GM12878 (cell line): ENCODE measurements at regions not wholly inside any gene's neighbourhood (a gene's known extent, or its start where the extent isn't known, plus 50 kb on each side); places are given as distances from the start of the nearest gene placed in this dataset.

Experiments used
- CEBPB ChIP-seq, 2 experiments: fragments of 150-350 bp in 1 of 2; IDR thresholded peaks; 2 replicates each; pipeline ENCODE4 v1.6.1; 2012 to 2014; ENCODE audit warnings: low read depth in 2 of 2, low read length in 2 of 2, borderline replicate concordance in 1 of 2, inconsistent platforms in 1 of 2
- CEBPZ ChIP-seq: fragments of 150-350 bp; IDR thresholded peaks from 2 replicates; pipeline ENCODE4 v1.6.1; 2016; ENCODE audit warnings: low read depth, low read length
- CREB1 ChIP-seq: IDR thresholded peaks from 2 replicates; pipeline ENCODE4 v1.6.1; 2012; ENCODE audit warnings: low read depth, mild to moderate bottlenecking, inconsistent platforms
- EP300 ChIP-seq, 2 experiments: fragments of 150-350 bp in 1 of 2; IDR thresholded peaks; 2 replicates each; pipeline ENCODE4 v1.6.1; 2011 to 2012; ENCODE audit warnings: low read depth in 2 of 2, low read length in 2 of 2, borderline replicate concordance in 1 of 2, improper control_type of control experiment in 1 of 2, inconsistent platforms in 1 of 2; ENCODE audit not compliant: control insufficient read depth in 1 of 2
- EZH2 ChIP-seq: IDR thresholded peaks from 2 replicates; pipeline ENCODE4 v1.6.1; 2012; ENCODE audit warnings: low read depth, mild to moderate bottlenecking, control low read depth, inconsistent platforms, low read length, borderline replicate concordance; ENCODE audit not compliant: control insufficient read depth
- KDM1A ChIP-seq: fragments of 200-600 bp; sonication (generic); IDR thresholded peaks from 2 replicates; pipeline ENCODE4 v1.6.1; 2016; ENCODE audit warnings: borderline replicate concordance
- MYC ChIP-seq: IDR thresholded peaks from 2 replicates; pipeline ENCODE4 v1.6.1; 2011; ENCODE audit warnings: mild to moderate bottlenecking, low read length, moderate library complexity, inconsistent platforms; ENCODE audit not compliant: insufficient read depth, insufficient replicate concordance, insufficient read length, severe bottlenecking
- SMAD1 ChIP-seq: fragments of 450-650 bp; IDR thresholded peaks from 2 replicates; pipeline ENCODE4 v1.6.1; 2018; ENCODE audit warnings: mild to moderate bottlenecking, low read depth; ENCODE audit not compliant: partially characterized antibody
- ZBTB4 ChIP-seq: fragments of 450-650 bp; formaldehyde crosslinking; IDR thresholded peaks from 2 replicates; pipeline ENCODE4 v1.4.0; 2022; ENCODE audit warnings: mild to moderate bottlenecking, moderate library complexity
- ZNF217 ChIP-seq: fragments of 450-650 bp; IDR thresholded peaks from 2 replicates; pipeline ENCODE4 v1.6.1; 2017; ENCODE audit warnings: antibody characterized with exemption, mild to moderate bottlenecking
- ZZZ3 ChIP-seq: IDR thresholded peaks from 2 replicates; pipeline ENCODE4 v1.6.1; 2011; ENCODE audit warnings: low read depth; ENCODE audit not compliant: control insufficient read depth, insufficient read length
- TF ChIP-seq, protein P1 (sequence below), 3 experiments: IDR thresholded peaks in 2 of 3; conservative IDR thresholded peaks in 1 of 3; 2 replicates each; pipeline ENCODE4 v1.5.1; 2011; ENCODE audit warnings: low read depth in 3 of 3, low read length in 3 of 3, mild to moderate bottlenecking in 3 of 3, control low read depth in 2 of 3, moderate library complexity in 2 of 3, inconsistent platforms in 1 of 3, mixed read lengths in 1 of 3; ENCODE audit not compliant: control insufficient read depth in 2 of 3, insufficient read depth in 1 of 3; ENCODE audit errors: extremely low read depth in 1 of 3
- TF ChIP-seq, protein P2 (sequence below): IDR thresholded peaks from 2 replicates; pipeline ENCODE4 v1.6.1; 2012; ENCODE audit warnings: low read depth, low read length, improper control_type of control experiment

DNA sequence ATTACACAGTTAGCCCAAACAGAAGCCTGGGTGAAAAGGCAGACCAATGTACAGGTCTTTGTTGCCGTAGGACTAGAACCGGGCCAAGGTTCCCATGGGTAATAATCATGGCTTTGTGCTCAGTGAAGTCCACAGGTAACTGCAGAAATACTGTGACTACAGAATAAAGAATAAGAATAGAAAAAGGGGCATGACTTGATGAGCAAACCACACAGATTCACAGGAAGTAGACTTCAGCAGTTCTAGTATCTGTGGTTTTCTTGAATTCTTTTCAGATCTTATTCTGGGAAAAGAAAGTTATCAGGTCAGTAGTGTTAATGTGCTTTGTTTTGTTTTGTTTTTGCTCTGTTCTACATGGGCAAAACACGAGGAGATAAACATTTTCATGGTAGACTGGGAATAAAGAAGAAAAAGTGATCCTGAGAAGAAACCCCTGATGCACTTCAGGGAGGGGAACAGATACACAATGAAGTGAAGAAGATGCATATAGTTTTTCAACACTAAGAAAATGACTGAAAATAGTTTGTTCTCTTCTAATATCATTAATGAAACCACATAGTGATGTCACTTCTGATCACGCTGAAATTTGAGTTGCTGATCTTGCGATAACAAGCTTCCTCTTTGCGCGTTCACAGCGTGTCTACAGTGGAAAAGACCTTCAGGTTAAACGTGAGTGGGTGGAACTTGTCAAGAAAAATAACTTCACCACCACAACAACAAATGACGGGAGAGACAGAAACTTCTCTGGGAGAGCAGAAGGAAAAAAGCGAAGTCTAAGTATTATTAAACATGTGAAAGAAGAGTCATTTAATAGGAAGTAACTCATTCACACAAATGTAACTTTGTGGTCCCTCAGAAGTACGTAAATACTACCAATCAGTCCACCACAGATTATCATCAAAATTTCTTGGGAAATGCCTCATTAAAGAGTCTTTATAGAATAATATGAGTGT is 315.8 kb upstream of the SATB1 start:
- TF ChIP-seq CEBPB (IDR thresholded peaks at IDR 0.05; ENCODE audit: borderline replicate concordance in 1 of 2, low read depth in 2 of 2, low read length in 2 of 2) (0 out of 4 replicates have a peak, but pooled peaks of 1 of the 2 experiments have one; percentile 6), CEBPZ (no peak), KDM1A (no peak), SMAD1 (peak; percentile 69), ZZZ3 (no peak), EP300 (IDR thresholded peaks at IDR 0.05; ENCODE audit: borderline replicate concordance in 1 of 2, control insufficient read depth in 1 of 2, low read depth in 2 of 2, low read length in 2 of 2) (peak; percentile 40 to 94; a peak in 3 of 4 replicates), MYC (no peak), ZNF217 (peak; percentile 72; the same call in 1 of the 2 replicates), ZBTB4 (CRISPR knock-in tag) (no peak), EZH2 (no peak), CREB1 (peak; percentile 66)
- TF ChIP-seq, protein P1, sequence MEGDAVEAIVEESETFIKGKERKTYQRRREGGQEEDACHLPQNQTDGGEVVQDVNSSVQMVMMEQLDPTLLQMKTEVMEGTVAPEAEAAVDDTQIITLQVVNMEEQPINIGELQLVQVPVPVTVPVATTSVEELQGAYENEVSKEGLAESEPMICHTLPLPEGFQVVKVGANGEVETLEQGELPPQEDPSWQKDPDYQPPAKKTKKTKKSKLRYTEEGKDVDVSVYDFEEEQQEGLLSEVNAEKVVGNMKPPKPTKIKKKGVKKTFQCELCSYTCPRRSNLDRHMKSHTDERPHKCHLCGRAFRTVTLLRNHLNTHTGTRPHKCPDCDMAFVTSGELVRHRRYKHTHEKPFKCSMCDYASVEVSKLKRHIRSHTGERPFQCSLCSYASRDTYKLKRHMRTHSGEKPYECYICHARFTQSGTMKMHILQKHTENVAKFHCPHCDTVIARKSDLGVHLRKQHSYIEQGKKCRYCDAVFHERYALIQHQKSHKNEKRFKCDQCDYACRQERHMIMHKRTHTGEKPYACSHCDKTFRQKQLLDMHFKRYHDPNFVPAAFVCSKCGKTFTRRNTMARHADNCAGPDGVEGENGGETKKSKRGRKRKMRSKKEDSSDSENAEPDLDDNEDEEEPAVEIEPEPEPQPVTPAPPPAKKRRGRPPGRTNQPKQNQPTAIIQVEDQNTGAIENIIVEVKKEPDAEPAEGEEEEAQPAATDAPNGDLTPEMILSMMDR (IDR thresholded peaks at IDR 0.05 in 2 of 3, conservative IDR thresholded peaks at IDR 0.05 in 1 of 3; ENCODE audit: control insufficient read depth in 2 of 3, extremely low read depth in 1 of 3, insufficient read depth in 1 of 3, low read depth in 3 of 3, low read length in 3 of 3): no peak
- TF ChIP-seq, protein P2, sequence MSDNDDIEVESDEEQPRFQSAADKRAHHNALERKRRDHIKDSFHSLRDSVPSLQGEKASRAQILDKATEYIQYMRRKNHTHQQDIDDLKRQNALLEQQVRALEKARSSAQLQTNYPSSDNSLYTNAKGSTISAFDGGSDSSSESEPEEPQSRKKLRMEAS: no peak
